Esophagus squamous epithelium (tissue), 5 donors: ENCODE measurements at regions not wholly inside any gene's neighbourhood (a gene's known extent, or its start where the extent isn't known, plus 50 kb on each side); places are given as distances from the start of the nearest gene placed in this dataset.

Experiments
- DNase-seq: peaks from one replicate; lab custom pipeline; 2025; lab: John Stamatoyannopoulos, UW
- H3K27ac ChIP-seq, 4 donors: fragments of 200-600 bp; sonication (generic); one replicate each; pipeline ENCODE4 v1.5.1; 2016 to 2019; ENCODE audit warnings: mild to moderate bottlenecking in 1 of 4
- H3K27me3 ChIP-seq, 4 donors: fragments of 200-600 bp; sonication (generic); 1 replicate in 3 of 4; 2 replicates in 1 of 4; pipeline versions ENCODE4 v1.5.1 to v1.6.0; 2017 to 2021; ENCODE audit warnings: antibody characterized with exemption in 1 of 4
- H3K36me3 ChIP-seq, 3 donors: fragments of 200-600 bp; sonication (generic); one replicate each; pipeline ENCODE4 v1.5.1; 2016 to 2019
- H3K4me1 ChIP-seq, 3 donors: fragments of 200-600 bp; sonication (generic); one replicate each; pipeline ENCODE4 v1.5.1; 2017 to 2019
- H3K4me3 ChIP-seq, 4 donors: fragments of 200-600 bp; sonication (generic); 1 replicate in 3 of 4; 2 replicates in 1 of 4; pipeline ENCODE4 v1.5.1; 2016 to 2019; ENCODE audit warnings: mild to moderate bottlenecking in 2 of 4, moderate library complexity in 1 of 4
- H3K9me3 ChIP-seq, 3 donors: fragments of 200-600 bp; sonication (generic); one replicate each; pipeline ENCODE4 v1.5.1; 2016 to 2019
- CTCF ChIP-seq, 6 experiments: fragments of 450-650 bp in 4 of 6; fragments of 200-600 bp in 2 of 6; sonication (generic) in 2 of 6; IDR thresholded peaks; one replicate each; pipeline ENCODE4 v1.5.1; 2016 to 2019; ENCODE audit warnings: antibody characterized with exemption in 6 of 6, mild to moderate bottlenecking in 4 of 6, moderate library complexity in 4 of 6
- POLR2A ChIP-seq, 4 donors: fragments of 450-650 bp; IDR thresholded peaks; one replicate each; pipeline ENCODE4 v1.6.1; 2017; ENCODE audit warnings: antibody characterized with exemption in 4 of 4, mild to moderate bottlenecking in 4 of 4, moderate library complexity in 3 of 4
- WGBS, 2 donors: methylation state at CpG; one replicate each; pipeline ENCODE4 v1.1.5; 2018; 5-methylcytosine and 5-hydroxymethylcytosine counted together
- intact Hi-C: fragments of 100-400 bp; cut with DNase I; formaldehyde crosslinking; loops from one replicate; pipeline ENCODE4 v1.15.0; 2022
- donor health status: DM: yes; HTN: yes; CAD: no.

GRCh38 chr10:133032231-133032630 lies 55.5 kb upstream of the ADGRA1 start:
- no peaks in the 10 kb centered on the region for H3K9me3 ChIP-seq
- H3K4me1 ChIP-seq, result no peaks in the 10 kb centered on the region
- intact Hi-C loops, result no loop called here
- TF ChIP-seq CTCF (IDR thresholded peaks at IDR 0.05) (no peak), POLR2A (IDR thresholded peaks at IDR 0.05) (no peak)
- H3K27ac ChIP-seq, result no peak overlapping the region
- no peak for DNase-seq
- H3K4me3 ChIP-seq, result no peak overlapping the region
- H3K27me3 ChIP-seq, result peaks cover 0 to 82% (median 0%) of the 10 kb centered on the region in 4 donors
- 88 to 93% methylated on average over 3 to 5 of the region's 13 CpGs for WGBS, 2 donors
- no peaks in the 10 kb centered on the region for H3K36me3 ChIP-seq

GRCh38 chr10:133031541-133032125 lies 56.1 kb upstream of the ADGRA1 start:
- TF ChIP-seq CTCF (IDR thresholded peaks at IDR 0.05) (no peak), POLR2A (IDR thresholded peaks at IDR 0.05) (no peak)
- intact Hi-C loops, result no loop called here
- H3K4me3 ChIP-seq, result no peak overlapping the region
- no peaks in the 10 kb centered on the region for H3K36me3 ChIP-seq
- H3K27ac ChIP-seq, result no peak overlapping the region
- H3K27me3 ChIP-seq, result peaks cover 0 to 88% (median 0%) of the 10 kb centered on the region in 4 donors
- no peak for DNase-seq
- no peaks in the 10 kb centered on the region for H3K9me3 ChIP-seq
- 76 to 87% methylated on average over 3 to 10 of the region's 19 CpGs for WGBS, 2 donors
- H3K4me1 ChIP-seq, result no peaks in the 10 kb centered on the region

GRCh38 chr10:133030781-133031180 lies 56.9 kb upstream of the ADGRA1 start:
- intact Hi-C loops, result no loop called here
- Histone ChIP-seq H3K9me3 (no peaks in the 10 kb centered on the region), H3K36me3 (no peaks in the 10 kb centered on the region), H3K4me1 (no peaks in the 10 kb centered on the region), H3K4me3 (no peak overlapping the region), H3K27ac (no peak overlapping the region), H3K27me3 (peaks cover 0 to 92% (median 0%) of the 10 kb centered on the region in 4 donors)
- WGBS, 2 donors, result 24 to 41% methylated on average over 9 to 26 of the region's 28 CpGs
- no peak for TF ChIP-seq POLR2A (IDR thresholded peaks at IDR 0.05)
- TF ChIP-seq CTCF (IDR thresholded peaks at IDR 0.05), result no peak
- no peak for DNase-seq

GRCh38 chr10:133030126-133030525 lies 57.6 kb upstream of the ADGRA1 start:
- Histone ChIP-seq H3K9me3 (no peaks in the 10 kb centered on the region), H3K36me3 (no peaks in the 10 kb centered on the region), H3K27ac (no peak overlapping the region), H3K4me3 (no peak overlapping the region), H3K27me3 (peaks cover 0 to 92% (median 0%) of the 10 kb centered on the region in 4 donors), H3K4me1 (no peaks in the 10 kb centered on the region)
- no peak for DNase-seq
- WGBS, 2 donors, result 84% methylated on average over 7 of the region's 23 CpGs; no CpG with 5 or more reads in 1 of the 2 donors
- intact Hi-C loops, result no loop called here
- no peak for TF ChIP-seq CTCF (IDR thresholded peaks at IDR 0.05)
- TF ChIP-seq POLR2A (IDR thresholded peaks at IDR 0.05), result no peak

- no peak for TF ChIP-seq CTCF (IDR thresholded peaks at IDR 0.05)
- H3K4me3 ChIP-seq, result no peak overlapping the region
- no peak overlapping the region for H3K27ac ChIP-seq
- intact Hi-C loops, result no loop called here
- no peaks in the 10 kb centered on the region for H3K9me3 ChIP-seq
- H3K27me3 ChIP-seq, result peaks cover 0 to 96% (median 0%) of the 10 kb centered on the region in 4 donors
- no peaks in the 10 kb centered on the region for H3K4me1 ChIP-seq
- WGBS, 2 donors, result 63 to 95% methylated on average over 4 to 10 of the region's 16 CpGs
- DNase-seq, result no peak
- H3K36me3 ChIP-seq, result no peaks in the 10 kb centered on the region
These were observed 58.8 kb upstream of the ADGRA1 start for GRCh38 chr10:133028956-133029355.
